ENCODE measurements at regions not wholly inside any gene's neighbourhood (a gene's known extent, or its start where the extent isn't known, plus 50 kb on each side); places are given as distances from the start of the nearest gene placed in this dataset.

- DNase-seq (ENCODE audit: low spot score), result no peak
- Mint-ChIP-seq H3K27ac (ENCODE audit: unreplicated experiment) (no peak overlapping the region), H3K36me3 (ENCODE audit: low read depth) (no peaks in the 10 kb centered on the region), H3K9me3 (ENCODE audit: low read depth) (no peaks in the 10 kb centered on the region), H3K4me3 (ENCODE audit: unreplicated experiment) (no peak overlapping the region), H3K27me3 (ENCODE audit: low read depth) (peaks cover 49% of the 10 kb centered on the region), H3K4me1 (ENCODE audit: low read depth) (no peaks in the 10 kb centered on the region)
- no peak for TF ChIP-seq CTCF (IDR thresholded peaks at IDR 0.05)
These were observed 193.7 kb downstream of the GPX5 start for GRCh38 chr6:28719275-28719940.

- Mint-ChIP-seq H3K4me3 (ENCODE audit: unreplicated experiment) (no peak overlapping the region), H3K4me1 (ENCODE audit: low read depth) (no peaks in the 10 kb centered on the region), H3K36me3 (ENCODE audit: low read depth) (no peaks in the 10 kb centered on the region), H3K27ac (ENCODE audit: unreplicated experiment) (no peak overlapping the region), H3K27me3 (ENCODE audit: low read depth) (peaks cover 48% of the 10 kb centered on the region), H3K9me3 (ENCODE audit: low read depth) (no peaks in the 10 kb centered on the region)
- DNase-seq (ENCODE audit: low spot score), result no peak
- no peak for TF ChIP-seq CTCF (IDR thresholded peaks at IDR 0.05)
These were observed 194.9 kb downstream of the GPX5 start for GRCh38 chr6:28720357-28721231.

- no peak for TF ChIP-seq CTCF (IDR thresholded peaks at IDR 0.05)
These were observed 195.7 kb downstream of the GPX5 start for GRCh38 chr6:28721372-28721771.

GRCh38 chr6:28724395-28724794 lies 198.7 kb downstream of the GPX5 start:
- Mint-ChIP-seq H3K27me3 (ENCODE audit: low read depth) (peaks cover 38% of the 10 kb centered on the region), H3K27ac (ENCODE audit: unreplicated experiment) (no peak overlapping the region), H3K9me3 (ENCODE audit: low read depth) (no peaks in the 10 kb centered on the region), H3K4me1 (ENCODE audit: low read depth) (peaks cover 13% of the 10 kb centered on the region), H3K36me3 (ENCODE audit: low read depth) (no peaks in the 10 kb centered on the region), H3K4me3 (ENCODE audit: unreplicated experiment) (no peak overlapping the region)
- TF ChIP-seq CTCF (IDR thresholded peaks at IDR 0.05), result no peak
- no peak for DNase-seq (ENCODE audit: low spot score)

More at GRCh38 chr6:28721372-28721771, 195.7 kb downstream of the GPX5 start:
- Mint-ChIP-seq H3K27ac (ENCODE audit: unreplicated experiment) (no peak overlapping the region), H3K27me3 (ENCODE audit: low read depth) (peaks cover 48% of the 10 kb centered on the region), H3K9me3 (ENCODE audit: low read depth) (no peaks in the 10 kb centered on the region), H3K36me3 (ENCODE audit: low read depth) (no peaks in the 10 kb centered on the region), H3K4me3 (ENCODE audit: unreplicated experiment) (no peak overlapping the region), H3K4me1 (ENCODE audit: low read depth) (no peaks in the 10 kb centered on the region)
- no peak for DNase-seq (ENCODE audit: low spot score)

- TF ChIP-seq CTCF (IDR thresholded peaks at IDR 0.05), result no peak
- Mint-ChIP-seq H3K36me3 (ENCODE audit: low read depth) (no peaks in the 10 kb centered on the region), H3K27me3 (ENCODE audit: low read depth) (peaks cover 35% of the 10 kb centered on the region), H3K4me3 (ENCODE audit: unreplicated experiment) (no peak overlapping the region), H3K9me3 (ENCODE audit: low read depth) (no peaks in the 10 kb centered on the region), H3K4me1 (ENCODE audit: low read depth) (peaks cover 20% of the 10 kb centered on the region), H3K27ac (ENCODE audit: unreplicated experiment) (no peak overlapping the region)
- no peak for DNase-seq (ENCODE audit: low spot score)
These were observed 198.4 kb downstream of the TRIM27 start for GRCh38 chr6:28725274-28725809.

Measured in chondrocyte (in vitro differentiated cells).